Right lobe of liver (tissue), 4 donors: ENCODE measurements at regions not wholly inside any gene's neighbourhood (a gene's known extent, or its start where the extent isn't known, plus 50 kb on each side); places are given as distances from the start of the nearest gene placed in this dataset.

Source experiments
- POLR2A ChIP-seq: fragments of 450-650 bp; IDR thresholded peaks from one replicate; pipeline ENCODE4 v1.6.1; 2017; ENCODE audit warnings: antibody characterized with exemption, mild to moderate bottlenecking
- TF ChIP-seq, protein P1 (sequence below), 4 donors: fragments of 200-600 bp in 3 of 4; fragments of 450-650 bp in 1 of 4; IDR thresholded peaks; one replicate each; pipeline versions ENCODE4 v1.5.1 to v1.8.0; 2016 to 2022; ENCODE audit warnings: antibody characterized with exemption in 4 of 4, mild to moderate bottlenecking in 2 of 4
- donor health status: DM: no; HTN: no; CAD: no.
- donor health status: DM: no; HTN: no; CAD: no.
- donor health status: DM: no; HTN: yes; CAD: no.

GRCh38 chr9:13424872-13425271, 145.4 kb upstream of the MPDZ start:
- TF ChIP-seq, protein P1, sequence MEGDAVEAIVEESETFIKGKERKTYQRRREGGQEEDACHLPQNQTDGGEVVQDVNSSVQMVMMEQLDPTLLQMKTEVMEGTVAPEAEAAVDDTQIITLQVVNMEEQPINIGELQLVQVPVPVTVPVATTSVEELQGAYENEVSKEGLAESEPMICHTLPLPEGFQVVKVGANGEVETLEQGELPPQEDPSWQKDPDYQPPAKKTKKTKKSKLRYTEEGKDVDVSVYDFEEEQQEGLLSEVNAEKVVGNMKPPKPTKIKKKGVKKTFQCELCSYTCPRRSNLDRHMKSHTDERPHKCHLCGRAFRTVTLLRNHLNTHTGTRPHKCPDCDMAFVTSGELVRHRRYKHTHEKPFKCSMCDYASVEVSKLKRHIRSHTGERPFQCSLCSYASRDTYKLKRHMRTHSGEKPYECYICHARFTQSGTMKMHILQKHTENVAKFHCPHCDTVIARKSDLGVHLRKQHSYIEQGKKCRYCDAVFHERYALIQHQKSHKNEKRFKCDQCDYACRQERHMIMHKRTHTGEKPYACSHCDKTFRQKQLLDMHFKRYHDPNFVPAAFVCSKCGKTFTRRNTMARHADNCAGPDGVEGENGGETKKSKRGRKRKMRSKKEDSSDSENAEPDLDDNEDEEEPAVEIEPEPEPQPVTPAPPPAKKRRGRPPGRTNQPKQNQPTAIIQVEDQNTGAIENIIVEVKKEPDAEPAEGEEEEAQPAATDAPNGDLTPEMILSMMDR (IDR thresholded peaks at IDR 0.05), result no peak
- TF ChIP-seq POLR2A, result no peak
